Erythroblast (primary cell): ENCODE measurements at regions not wholly inside any gene's neighbourhood (a gene's known extent, or its start where the extent isn't known, plus 50 kb on each side); places are given as distances from the start of the nearest gene placed in this dataset.

ENCODE experiments used
- DNase-seq, 2 experiments: peaks; one replicate each; lab custom pipeline; 2025; lab: John Stamatoyannopoulos, UW
- GATA1 ChIP-seq: IDR thresholded peaks from 2 replicates; pipeline ENCODE4 v1.6.1; 2011; ENCODE audit warnings: low read depth, mild to moderate bottlenecking, control low read depth, low read length, moderate library complexity
- POLR2A ChIP-seq: IDR thresholded peaks from 2 replicates; pipeline ENCODE4 v1.6.1; 2011; ENCODE audit warnings: mild to moderate bottlenecking, low read length

- DNase-seq, result no peak
Measured at GRCh38 chr12:20188930-20189653, 179.2 kb upstream of the PDE3A start.

GRCh38 chr12:20189767-20190166 lies 178.6 kb upstream of the PDE3A start:
- DNase-seq, result no peak
- TF ChIP-seq GATA1 (no peak), POLR2A (no peak)

More at GRCh38 chr12:20188930-20189653, 179.2 kb upstream of the PDE3A start:
- TF ChIP-seq POLR2A, result no peak
- no peak for TF ChIP-seq GATA1

- TF ChIP-seq POLR2A (no peak), GATA1 (no peak)
- no peak for DNase-seq
Measured at GRCh38 chr12:20194171-20194570, 174.2 kb upstream of the PDE3A start.

- TF ChIP-seq POLR2A (no peak), GATA1 (no peak)
- DNase-seq, result no peak
Measured at GRCh38 chr12:20196767-20197166, 171.6 kb upstream of the PDE3A start.

GRCh38 chr12:20197411-20197810 lies 170.9 kb upstream of the PDE3A start:
- no peak for TF ChIP-seq POLR2A
- no peak for TF ChIP-seq GATA1
- no peak for DNase-seq

- no peak for DNase-seq
Measured at GRCh38 chr12:20199780-20200179, 168.6 kb upstream of the PDE3A start.

GRCh38 chr12:20201733-20202132 lies 166.6 kb upstream of the PDE3A start:
- no peak for DNase-seq
- no peak for TF ChIP-seq POLR2A

More at GRCh38 chr12:20199780-20200179, 168.6 kb upstream of the PDE3A start:
- no peak for TF ChIP-seq GATA1
- no peak for TF ChIP-seq POLR2A

- DNase-seq, result no peak
- no peak for TF ChIP-seq POLR2A
Measured at GRCh38 chr12:20205854-20206253, 162.5 kb upstream of the PDE3A start.

- no peak for TF ChIP-seq GATA1
- no peak for TF ChIP-seq POLR2A
- DNase-seq, result no peak
Measured at GRCh38 chr12:20206410-20206809, 161.9 kb upstream of the PDE3A start.

- no peak for DNase-seq
- TF ChIP-seq POLR2A, result no peak
- TF ChIP-seq GATA1, result no peak
Measured at GRCh38 chr12:20210621-20211215, 157.6 kb upstream of the PDE3A start.

- DNase-seq, result no peak
- TF ChIP-seq POLR2A (no peak), GATA1 (no peak)
Measured at GRCh38 chr12:20211541-20211940, 156.8 kb upstream of the PDE3A start.

- TF ChIP-seq GATA1 (no peak), POLR2A (no peak)
- no peak for DNase-seq
Measured at GRCh38 chr12:20211981-20212421, 156.3 kb upstream of the PDE3A start.

GRCh38 chr12:20212658-20213555 lies 155.4 kb upstream of the PDE3A start:
- TF ChIP-seq POLR2A (no peak), GATA1 (no peak)
- DNase-seq, result no peak

- TF ChIP-seq POLR2A, result no peak
- TF ChIP-seq GATA1, result no peak
- DNase-seq, result no peak
Measured at GRCh38 chr12:20213723-20214625, 154.4 kb upstream of the PDE3A start.
